ENCODE measurements at regions not wholly inside any gene's neighbourhood (a gene's known extent, or its start where the extent isn't known, plus 50 kb on each side); places are given as distances from the start of the nearest gene placed in this dataset.

DNA sequence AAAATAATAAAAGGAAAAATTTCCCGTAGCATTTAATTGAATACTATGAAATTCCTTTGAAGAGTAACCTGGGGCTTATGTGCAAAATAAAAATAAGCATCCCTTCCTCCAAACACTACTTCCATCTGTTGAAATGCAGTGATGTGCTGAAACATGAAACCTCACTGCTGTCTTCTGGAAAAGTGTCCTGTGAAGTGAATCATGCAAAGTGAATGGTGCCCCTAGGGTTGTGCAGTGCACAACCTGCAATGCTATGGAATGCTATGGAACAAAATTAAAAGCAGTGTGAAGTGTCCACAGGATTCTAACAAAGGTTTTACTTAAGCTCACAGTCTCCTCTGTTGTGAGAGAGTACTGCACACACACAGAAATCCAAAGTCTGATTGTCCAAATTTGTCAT lies 480.9 kb downstream of the ETV1 start:
- H3K9me3 ChIP-seq (ENCODE audit: control insufficient read depth in 1 of 2, insufficient read depth in 1 of 2, low read depth in 1 of 2, low read length in 2 of 2), result no peaks in the 10 kb centered on the region
- H3K79me2 ChIP-seq (ENCODE audit: insufficient read depth, low read length), result no peaks in the 10 kb centered on the region
- no peaks in the 10 kb centered on the region for H3K9me2 ChIP-seq (ENCODE audit: insufficient read depth)
- no peaks in the 10 kb centered on the region for H3K36me3 ChIP-seq (ENCODE audit: control insufficient read depth in 1 of 2, insufficient read depth in 2 of 2, low read length in 2 of 2)
- no peaks in the 10 kb centered on the region for H3K4me1 ChIP-seq (ENCODE audit: control insufficient read depth in 1 of 2, insufficient read depth in 2 of 2, low read length in 2 of 2)
- no peak overlapping the region for H3K4me2 ChIP-seq (ENCODE audit: low read length)
- H2AFZ ChIP-seq (ENCODE audit: low read depth, low read length, poor library complexity, severe bottlenecking), result no peak overlapping the region
- no peak overlapping the region for H3K27ac ChIP-seq (ENCODE audit: low read depth, low read length)
- RAD21 ChIA-PET (ENCODE audit: low non-redundant PET in 1 of 2, low total read pairs in 2 of 2, uncharacterized antibody in 2 of 2, unreplicated experiment in 2 of 2), result no interaction called here
- ATAC-seq (no peak), DNase-seq (ENCODE audit: low read depth, low spot score) (no peak)
- H3K27me3 ChIP-seq (ENCODE audit: insufficient read depth, low read length), result no peaks in the 10 kb centered on the region
- TF ChIP-seq SP1 (IDR thresholded peaks at IDR 0.05; ENCODE audit: low read depth) (no peak), YY1 (IDR thresholded peaks at IDR 0.05; ENCODE audit: extremely low read depth, insufficient replicate concordance, low read depth, low read length) (no peak), ELF1 (IDR thresholded peaks at IDR 0.05; ENCODE audit: borderline replicate concordance, low read depth) (no peak), EZH2phosphoT487 (IDR thresholded peaks at IDR 0.05; ENCODE audit: borderline replicate concordance) (no peak), FOSL1 (IDR thresholded peaks at IDR 0.05; ENCODE audit: low read depth) (no peak), CEBPB (IDR thresholded peaks at IDR 0.05; ENCODE audit: low read depth) (no peak), ZFX (IDR thresholded peaks at IDR 0.05) (no peak), EGR1 (IDR thresholded peaks at IDR 0.05; ENCODE audit: low read depth) (no peak), POLR2AphosphoS5 (IDR thresholded peaks at IDR 0.05; ENCODE audit: low read depth, low read length) (no peak), JUND (IDR thresholded peaks at IDR 0.05) (no peak), RAD21 (IDR thresholded peaks at IDR 0.05; ENCODE audit: low read depth) (no peak), SRF (IDR thresholded peaks at IDR 0.05; ENCODE audit: low read depth) (no peak), POLR2A (IDR thresholded peaks at IDR 0.05; ENCODE audit: borderline replicate concordance, extremely low read depth, insufficient read depth, insufficient read length) (no peak), SIN3A (IDR thresholded peaks at IDR 0.05; ENCODE audit: low read depth) (no peak), TCF7L2 (IDR thresholded peaks at IDR 0.05; ENCODE audit: borderline replicate concordance, extremely low read depth, insufficient read depth, insufficient read length) (no peak)
- TF ChIP-seq, protein P1, sequence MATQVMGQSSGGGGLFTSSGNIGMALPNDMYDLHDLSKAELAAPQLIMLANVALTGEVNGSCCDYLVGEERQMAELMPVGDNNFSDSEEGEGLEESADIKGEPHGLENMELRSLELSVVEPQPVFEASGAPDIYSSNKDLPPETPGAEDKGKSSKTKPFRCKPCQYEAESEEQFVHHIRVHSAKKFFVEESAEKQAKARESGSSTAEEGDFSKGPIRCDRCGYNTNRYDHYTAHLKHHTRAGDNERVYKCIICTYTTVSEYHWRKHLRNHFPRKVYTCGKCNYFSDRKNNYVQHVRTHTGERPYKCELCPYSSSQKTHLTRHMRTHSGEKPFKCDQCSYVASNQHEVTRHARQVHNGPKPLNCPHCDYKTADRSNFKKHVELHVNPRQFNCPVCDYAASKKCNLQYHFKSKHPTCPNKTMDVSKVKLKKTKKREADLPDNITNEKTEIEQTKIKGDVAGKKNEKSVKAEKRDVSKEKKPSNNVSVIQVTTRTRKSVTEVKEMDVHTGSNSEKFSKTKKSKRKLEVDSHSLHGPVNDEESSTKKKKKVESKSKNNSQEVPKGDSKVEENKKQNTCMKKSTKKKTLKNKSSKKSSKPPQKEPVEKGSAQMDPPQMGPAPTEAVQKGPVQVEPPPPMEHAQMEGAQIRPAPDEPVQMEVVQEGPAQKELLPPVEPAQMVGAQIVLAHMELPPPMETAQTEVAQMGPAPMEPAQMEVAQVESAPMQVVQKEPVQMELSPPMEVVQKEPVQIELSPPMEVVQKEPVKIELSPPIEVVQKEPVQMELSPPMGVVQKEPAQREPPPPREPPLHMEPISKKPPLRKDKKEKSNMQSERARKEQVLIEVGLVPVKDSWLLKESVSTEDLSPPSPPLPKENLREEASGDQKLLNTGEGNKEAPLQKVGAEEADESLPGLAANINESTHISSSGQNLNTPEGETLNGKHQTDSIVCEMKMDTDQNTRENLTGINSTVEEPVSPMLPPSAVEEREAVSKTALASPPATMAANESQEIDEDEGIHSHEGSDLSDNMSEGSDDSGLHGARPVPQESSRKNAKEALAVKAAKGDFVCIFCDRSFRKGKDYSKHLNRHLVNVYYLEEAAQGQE (IDR thresholded peaks at IDR 0.05; ENCODE audit: low read depth), result no peak
- TF ChIP-seq, protein P2, sequence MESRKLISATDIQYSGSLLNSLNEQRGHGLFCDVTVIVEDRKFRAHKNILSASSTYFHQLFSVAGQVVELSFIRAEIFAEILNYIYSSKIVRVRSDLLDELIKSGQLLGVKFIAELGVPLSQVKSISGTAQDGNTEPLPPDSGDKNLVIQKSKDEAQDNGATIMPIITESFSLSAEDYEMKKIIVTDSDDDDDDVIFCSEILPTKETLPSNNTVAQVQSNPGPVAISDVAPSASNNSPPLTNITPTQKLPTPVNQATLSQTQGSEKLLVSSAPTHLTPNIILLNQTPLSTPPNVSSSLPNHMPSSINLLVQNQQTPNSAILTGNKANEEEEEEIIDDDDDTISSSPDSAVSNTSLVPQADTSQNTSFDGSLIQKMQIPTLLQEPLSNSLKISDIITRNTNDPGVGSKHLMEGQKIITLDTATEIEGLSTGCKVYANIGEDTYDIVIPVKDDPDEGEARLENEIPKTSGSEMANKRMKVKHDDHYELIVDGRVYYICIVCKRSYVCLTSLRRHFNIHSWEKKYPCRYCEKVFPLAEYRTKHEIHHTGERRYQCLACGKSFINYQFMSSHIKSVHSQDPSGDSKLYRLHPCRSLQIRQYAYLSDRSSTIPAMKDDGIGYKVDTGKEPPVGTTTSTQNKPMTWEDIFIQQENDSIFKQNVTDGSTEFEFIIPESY (IDR thresholded peaks at IDR 0.05; ENCODE audit: extremely low read depth, insufficient replicate concordance, low read length), result no peak
- TF ChIP-seq, protein P3, sequence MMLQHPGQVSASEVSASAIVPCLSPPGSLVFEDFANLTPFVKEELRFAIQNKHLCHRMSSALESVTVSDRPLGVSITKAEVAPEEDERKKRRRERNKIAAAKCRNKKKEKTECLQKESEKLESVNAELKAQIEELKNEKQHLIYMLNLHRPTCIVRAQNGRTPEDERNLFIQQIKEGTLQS (IDR thresholded peaks at IDR 0.05), result no peak
- TF ChIP-seq, protein P4, sequence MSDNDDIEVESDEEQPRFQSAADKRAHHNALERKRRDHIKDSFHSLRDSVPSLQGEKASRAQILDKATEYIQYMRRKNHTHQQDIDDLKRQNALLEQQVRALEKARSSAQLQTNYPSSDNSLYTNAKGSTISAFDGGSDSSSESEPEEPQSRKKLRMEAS (IDR thresholded peaks at IDR 0.05), result no peak
- TF ChIP-seq, protein P5, sequence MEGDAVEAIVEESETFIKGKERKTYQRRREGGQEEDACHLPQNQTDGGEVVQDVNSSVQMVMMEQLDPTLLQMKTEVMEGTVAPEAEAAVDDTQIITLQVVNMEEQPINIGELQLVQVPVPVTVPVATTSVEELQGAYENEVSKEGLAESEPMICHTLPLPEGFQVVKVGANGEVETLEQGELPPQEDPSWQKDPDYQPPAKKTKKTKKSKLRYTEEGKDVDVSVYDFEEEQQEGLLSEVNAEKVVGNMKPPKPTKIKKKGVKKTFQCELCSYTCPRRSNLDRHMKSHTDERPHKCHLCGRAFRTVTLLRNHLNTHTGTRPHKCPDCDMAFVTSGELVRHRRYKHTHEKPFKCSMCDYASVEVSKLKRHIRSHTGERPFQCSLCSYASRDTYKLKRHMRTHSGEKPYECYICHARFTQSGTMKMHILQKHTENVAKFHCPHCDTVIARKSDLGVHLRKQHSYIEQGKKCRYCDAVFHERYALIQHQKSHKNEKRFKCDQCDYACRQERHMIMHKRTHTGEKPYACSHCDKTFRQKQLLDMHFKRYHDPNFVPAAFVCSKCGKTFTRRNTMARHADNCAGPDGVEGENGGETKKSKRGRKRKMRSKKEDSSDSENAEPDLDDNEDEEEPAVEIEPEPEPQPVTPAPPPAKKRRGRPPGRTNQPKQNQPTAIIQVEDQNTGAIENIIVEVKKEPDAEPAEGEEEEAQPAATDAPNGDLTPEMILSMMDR (IDR thresholded peaks at IDR 0.05 in 2 of 3, conservative IDR thresholded peaks at IDR 0.05 in 1 of 3; ENCODE audit: borderline replicate concordance in 1 of 3, insufficient read depth in 1 of 3, low read depth in 2 of 3, low read length in 2 of 3), result no peak
- no peak overlapping the region for H3K9ac ChIP-seq (ENCODE audit: low read length)
- BruUV-seq (replicated peaks), result no TSS peak
- no peaks in the 10 kb centered on the region for H4K20me1 ChIP-seq (ENCODE audit: insufficient read depth)
- POLR2A ChIA-PET, result no interaction called here
- intact Hi-C loops (cut with micrococcal nuclease), result no loop called here
- CTCF ChIA-PET, result interaction anchor here (1.3 kb wide), 1 partner anchor 76 kb away, joined by 3 read pairs; no protein-coding TSS in a partner anchor
- no peak overlapping the region for H3K4me3 ChIP-seq (replicated peaks in 1 of 2; ENCODE audit: low read depth in 1 of 2, low read length in 2 of 2)

All from HCT116 (cell line).